BLaER1 treated with 17β-estradiol and CSF1 and Interleukin-3, amounts not matched to agents 10 nM and 100 nM (cell line): ENCODE measurements at regions not wholly inside any gene's neighbourhood (a gene's known extent, or its start where the extent isn't known, plus 50 kb on each side); places are given as distances from the start of the nearest gene placed in this dataset.

Experiments
- H3K27ac ChIP-seq, 11 experiments: shearing (Covaris generic); formaldehyde crosslinking; 2 replicates each; pipeline ENCODE4 v1.8.1; 2022
- H3K27me3 ChIP-seq, 11 experiments: shearing (Covaris generic); formaldehyde crosslinking; 2 replicates each; pipeline ENCODE4 v1.8.1; 2022
- H3K36me3 ChIP-seq, 11 experiments: shearing (Covaris generic); formaldehyde crosslinking; 2 replicates each; pipeline ENCODE4 v1.8.1; 2022
- H3K4me1 ChIP-seq, 10 experiments: shearing (Covaris generic); formaldehyde crosslinking; 2 replicates each; pipeline ENCODE4 v1.8.1; 2022
- H3K4me2 ChIP-seq, 11 experiments: shearing (Covaris generic); formaldehyde crosslinking; 2 replicates each; pipeline ENCODE4 v1.8.1; 2022
- H3K4me3 ChIP-seq, 10 experiments: shearing (Covaris generic); formaldehyde crosslinking; 2 replicates each; pipeline ENCODE4 v1.8.1; 2022
- H3K9ac ChIP-seq, 11 experiments: shearing (Covaris generic); formaldehyde crosslinking; 2 replicates each; pipeline ENCODE4 v1.8.1; 2022
- H3K9me3 ChIP-seq, 11 experiments: shearing (Covaris generic); formaldehyde crosslinking; replicated peaks in 1 of 11; 2 replicates each; pipeline ENCODE4 v1.8.1; 2022
- H4K20me1 ChIP-seq, 11 experiments: shearing (Covaris generic); formaldehyde crosslinking; 2 replicates each; pipeline ENCODE4 v1.8.1; 2022
- Cebpa-rat ChIP-seq, 11 experiments: shearing (Covaris generic); IDR thresholded peaks; 2 replicates each; pipeline ENCODE4 v1.8.1; 2022

DNA sequence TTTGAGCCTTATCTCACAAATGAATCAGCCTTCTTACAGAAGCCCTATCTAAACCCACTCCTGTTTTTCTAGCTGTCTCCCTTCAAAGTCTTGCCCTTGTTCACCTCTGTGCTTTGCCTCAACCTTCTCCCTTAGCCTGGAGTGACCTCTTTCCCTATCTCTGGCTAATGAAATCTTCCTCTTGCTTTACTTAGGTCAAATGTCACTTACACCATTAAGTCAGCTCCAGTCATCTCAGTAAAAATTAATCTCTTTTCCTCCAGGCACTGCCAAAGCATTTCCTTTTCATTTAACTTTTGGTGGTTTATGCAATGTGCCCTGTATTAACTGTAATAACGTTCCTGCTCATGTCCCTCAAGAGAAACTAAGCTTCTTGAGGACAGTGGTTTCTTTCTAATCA is 596.5 kb upstream of the MIR17HG start:
- Histone ChIP-seq H3K4me1 (peaks cover 0 to 15% (median 0%) of the 10 kb centered on the region in 10 experiments; a peak in 4 of 20 replicates), H3K27me3 (no peaks in the 10 kb centered on the region), H3K36me3 (no peaks in the 10 kb centered on the region), H3K27ac (no peak overlapping the region), H3K9me3 (no peaks in the 10 kb centered on the region), H3K4me2 (no peak overlapping the region), H3K4me3 (no peak overlapping the region), H3K9ac (no peak overlapping the region), H4K20me1 (no peaks in the 10 kb centered on the region)
- no peak for TF ChIP-seq Cebpa-rat (IDR thresholded peaks at IDR 0.05)

DNA sequence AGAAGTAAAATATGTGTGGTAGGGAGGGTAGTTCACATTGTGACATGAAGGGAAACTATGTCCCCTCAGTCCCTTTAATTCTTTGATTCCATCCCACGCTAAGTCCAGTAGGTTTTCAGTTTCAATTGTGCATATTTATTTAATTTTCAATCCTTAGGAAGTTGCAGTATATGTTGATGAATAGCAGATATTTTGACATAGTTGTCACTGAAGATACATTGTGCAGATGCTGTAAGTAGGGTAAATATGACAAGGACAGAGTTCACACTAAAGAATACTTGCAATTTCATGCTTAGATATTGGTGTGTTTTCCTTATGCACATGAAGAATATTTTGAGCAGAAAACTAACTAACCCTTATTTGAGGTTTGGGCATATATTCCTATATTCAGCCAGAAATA is 595.4 kb upstream of the MIR17HG start:
- Histone ChIP-seq H3K36me3 (no peaks in the 10 kb centered on the region), H3K4me1 (peaks cover 0 to 15% (median 0%) of the 10 kb centered on the region in 10 experiments; a peak in 4 of 20 replicates), H3K4me2 (peak overlapping the region in 2 of 11 experiments; percentile 41 to 46; a peak in 4 of 22 replicates), H3K27me3 (no peaks in the 10 kb centered on the region), H4K20me1 (no peaks in the 10 kb centered on the region), H3K4me3 (no peak overlapping the region), H3K27ac (no peak overlapping the region), H3K9ac (no peak overlapping the region), H3K9me3 (no peaks in the 10 kb centered on the region)
- no peak for TF ChIP-seq Cebpa-rat (IDR thresholded peaks at IDR 0.05)

DNA sequence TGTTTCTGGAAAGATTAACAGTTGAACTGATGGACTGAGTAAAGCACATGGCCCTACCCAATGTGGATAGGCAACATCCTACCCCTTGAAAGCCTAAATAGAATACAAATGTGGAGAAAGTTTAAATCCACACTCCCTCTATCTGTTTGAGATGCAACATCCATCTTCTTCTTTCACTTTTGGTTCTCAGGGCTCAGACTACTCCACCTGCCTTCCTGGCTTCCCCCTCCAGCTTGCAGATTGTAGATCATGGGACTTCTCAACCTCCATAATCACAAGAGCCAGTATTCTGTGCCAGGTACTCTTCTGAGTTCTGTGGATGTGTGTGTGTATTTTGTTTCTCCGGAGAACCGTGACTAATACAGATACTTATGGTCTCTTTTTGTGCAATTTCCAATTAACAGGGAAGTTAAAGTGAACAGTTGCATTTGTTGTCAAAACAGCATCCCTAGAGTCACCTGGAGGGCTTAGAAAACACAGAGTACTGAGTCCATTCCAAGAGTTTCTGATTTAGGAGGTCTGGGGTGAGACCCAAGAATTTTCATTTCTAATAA is 590.3 kb upstream of the MIR17HG start:
- Histone ChIP-seq H3K4me3 (no peak overlapping the region), H3K27me3 (no peaks in the 10 kb centered on the region), H3K9me3 (no peaks in the 10 kb centered on the region), H3K4me1 (peaks cover 0 to 10% (median 0%) of the 10 kb centered on the region in 10 experiments; a peak in 4 of 20 replicates), H3K27ac (no peak overlapping the region), H4K20me1 (no peaks in the 10 kb centered on the region), H3K9ac (no peak overlapping the region), H3K4me2 (no peak overlapping the region), H3K36me3 (no peaks in the 10 kb centered on the region)
- no peak for TF ChIP-seq Cebpa-rat (IDR thresholded peaks at IDR 0.05)

DNA sequence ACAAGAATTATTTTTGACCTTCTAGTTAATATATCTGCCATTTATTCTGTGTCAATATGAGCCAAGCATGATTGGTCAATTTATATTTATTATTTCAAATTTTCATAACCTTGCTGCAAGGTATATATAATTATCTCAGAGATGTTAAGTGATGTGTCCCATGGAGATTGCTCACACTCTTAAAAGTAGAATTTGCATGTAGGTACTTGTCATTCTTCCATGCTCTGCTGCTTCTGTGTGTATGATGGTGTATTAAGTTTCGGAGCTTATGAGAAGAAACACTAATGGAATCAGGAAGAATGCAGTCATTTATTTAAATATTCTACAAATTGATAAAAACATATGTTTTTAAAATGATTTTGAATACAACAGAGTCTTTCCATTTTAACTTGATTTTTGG is 586.8 kb upstream of the MIR17HG start:
- Histone ChIP-seq H3K4me3 (no peak overlapping the region), H3K27ac (no peak overlapping the region), H3K4me2 (peak overlapping the region in 2 of 11 experiments; percentile 2 to 29; a peak in 2 of 22 replicates), H3K4me1 (peaks cover 5 to 28% (median 11%) of the 10 kb centered on the region in 10 experiments; a peak in 17 of 20 replicates), H3K27me3 (no peaks in the 10 kb centered on the region), H3K9me3 (no peaks in the 10 kb centered on the region), H3K9ac (no peak overlapping the region), H3K36me3 (no peaks in the 10 kb centered on the region), H4K20me1 (no peaks in the 10 kb centered on the region)
- TF ChIP-seq Cebpa-rat (IDR thresholded peaks at IDR 0.05): no peak

DNA sequence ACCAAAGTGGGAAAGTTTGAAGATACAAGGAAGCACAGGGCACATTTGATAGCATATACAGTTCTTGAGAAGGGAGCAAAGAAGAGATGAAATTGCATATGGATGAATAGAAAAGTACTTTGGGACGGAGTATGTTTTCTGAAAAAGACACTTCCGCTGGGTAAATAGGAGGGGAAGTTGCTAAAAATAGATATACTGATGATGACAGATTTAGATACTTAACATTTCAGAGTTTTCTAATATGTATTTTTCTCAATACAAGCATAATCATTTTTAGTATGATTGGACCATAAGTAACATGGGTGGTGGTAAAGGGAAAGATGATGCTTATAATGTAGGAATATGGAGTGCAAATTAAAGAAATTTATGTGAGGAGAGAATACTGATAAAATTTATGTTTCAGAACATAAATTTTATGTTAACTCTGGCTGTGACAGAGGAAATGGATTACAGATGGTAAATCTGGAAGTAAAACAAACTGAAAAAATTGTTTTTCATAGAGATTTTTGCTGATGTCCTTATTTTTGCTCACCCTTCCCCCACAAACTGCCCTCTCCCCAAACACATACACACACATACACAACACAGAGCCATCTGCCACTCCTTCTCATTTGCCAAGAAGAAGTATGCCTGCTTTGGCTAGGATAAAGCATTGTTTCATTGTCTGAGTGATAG is 583.9 kb upstream of the MIR17HG start:
- H3K9ac ChIP-seq: peak overlapping the region in 2 of 11 experiments; percentile 9 to 26; a peak in 3 of 22 replicates
- H3K27ac ChIP-seq: peak overlapping the region in 6 of 11 experiments; percentile 8 to 62 (median 33); a peak in 10 of 22 replicates
- H3K36me3 ChIP-seq: no peaks in the 10 kb centered on the region
- H3K4me2 ChIP-seq: peak overlapping the region; percentile 1 to 76 (median 33); a peak in 17 of 22 replicates
- no peaks in the 10 kb centered on the region for H4K20me1 ChIP-seq
- no peaks in the 10 kb centered on the region for H3K27me3 ChIP-seq
- no peak overlapping the region for H3K4me3 ChIP-seq
- peaks cover 5 to 32% (median 11%) of the 10 kb centered on the region in 10 experiments; a peak in 17 of 20 replicates for H3K4me1 ChIP-seq
- no peak for TF ChIP-seq Cebpa-rat (IDR thresholded peaks at IDR 0.05)
- no peaks in the 10 kb centered on the region for H3K9me3 ChIP-seq

DNA sequence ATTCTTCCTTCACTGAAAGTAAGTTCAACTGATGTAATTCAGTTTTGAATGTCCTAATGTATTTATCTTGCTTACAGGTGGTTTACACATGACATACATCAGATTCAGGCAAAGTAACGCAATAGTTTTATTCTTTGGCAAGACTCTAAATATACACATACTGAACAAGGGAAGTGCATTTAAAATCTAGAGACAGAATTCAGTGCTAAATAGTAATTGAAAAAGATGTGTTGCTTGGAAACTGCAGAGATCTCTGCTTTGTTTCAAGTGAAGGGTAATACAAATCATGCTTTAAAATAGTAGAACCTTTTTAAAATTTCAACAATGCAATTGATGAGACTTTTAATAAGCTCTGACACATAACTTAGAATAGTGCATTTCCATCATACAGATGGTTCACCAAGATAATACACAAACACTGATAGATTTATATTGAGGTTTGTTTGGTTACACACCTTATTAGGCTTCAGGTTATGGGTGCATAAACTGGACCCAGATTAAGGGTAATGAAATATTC is 581.0 kb upstream of the MIR17HG start:
- no peak for TF ChIP-seq Cebpa-rat (IDR thresholded peaks at IDR 0.05)
- Histone ChIP-seq H3K4me1 (peaks cover 5 to 32% (median 11%) of the 10 kb centered on the region in 10 experiments; a peak in 17 of 20 replicates), H3K4me2 (no peak overlapping the region), H3K27me3 (no peaks in the 10 kb centered on the region), H3K9ac (no peak overlapping the region), H3K27ac (no peak overlapping the region), H3K4me3 (no peak overlapping the region), H4K20me1 (no peaks in the 10 kb centered on the region), H3K36me3 (no peaks in the 10 kb centered on the region), H3K9me3 (no peaks in the 10 kb centered on the region)

DNA sequence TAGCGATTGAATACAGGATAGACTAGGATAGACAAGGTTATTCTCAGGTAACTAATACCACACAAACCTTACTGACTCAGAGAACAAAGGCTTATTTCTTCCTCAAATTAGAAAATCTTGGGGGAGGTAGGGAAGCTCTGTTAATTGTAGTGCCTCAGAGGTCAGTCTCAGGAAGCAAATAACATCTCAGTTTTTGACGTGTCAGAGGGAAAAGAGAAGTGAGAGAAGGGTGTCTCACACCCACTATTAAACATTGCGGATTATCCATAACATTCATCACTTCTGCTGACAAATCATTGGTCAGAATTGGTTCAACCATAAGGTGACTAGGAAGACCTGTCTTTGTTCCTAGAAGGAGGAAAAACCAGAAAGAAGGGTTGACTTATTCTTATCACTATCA is 579.4 kb upstream of the MIR17HG start:
- no peaks in the 10 kb centered on the region for H3K27me3 ChIP-seq
- TF ChIP-seq Cebpa-rat (IDR thresholded peaks at IDR 0.05): no peak
- H3K4me3 ChIP-seq: no peak overlapping the region
- no peak overlapping the region for H3K9ac ChIP-seq
- no peaks in the 10 kb centered on the region for H3K9me3 ChIP-seq
- H4K20me1 ChIP-seq: no peaks in the 10 kb centered on the region
- H3K36me3 ChIP-seq: no peaks in the 10 kb centered on the region
- H3K4me2 ChIP-seq: peak overlapping the region in 2 of 11 experiments; percentile 31 to 43; a peak in 3 of 22 replicates
- no peak overlapping the region for H3K27ac ChIP-seq
- H3K4me1 ChIP-seq: peaks cover 5 to 29% (median 10%) of the 10 kb centered on the region in 10 experiments; a peak in 17 of 20 replicates

DNA sequence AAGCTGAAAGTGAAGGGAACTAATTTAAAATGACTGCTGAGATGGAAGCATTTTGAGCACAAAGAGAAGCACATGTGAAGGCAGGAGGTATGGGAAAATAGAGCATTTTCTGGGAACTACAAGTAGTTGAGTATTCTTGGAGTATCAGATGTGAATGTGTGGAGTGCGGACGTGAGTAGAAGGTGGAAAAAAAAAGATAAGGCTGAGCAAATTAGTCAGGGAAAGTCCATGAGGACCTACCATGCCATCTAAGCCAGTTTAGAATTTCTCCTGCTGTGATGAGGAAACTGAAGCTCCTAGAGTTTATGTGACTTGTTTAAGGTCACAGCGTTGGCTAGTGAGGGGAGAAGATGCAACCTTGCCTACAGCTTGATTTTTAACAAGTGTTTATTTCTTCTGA is 578.1 kb upstream of the MIR17HG start:
- no peaks in the 10 kb centered on the region for H4K20me1 ChIP-seq
- no peak overlapping the region for H3K9ac ChIP-seq
- H3K27ac ChIP-seq: no peak overlapping the region
- H3K4me3 ChIP-seq: no peak overlapping the region
- no peaks in the 10 kb centered on the region for H3K36me3 ChIP-seq
- no peak overlapping the region for H3K4me2 ChIP-seq
- H3K27me3 ChIP-seq: no peaks in the 10 kb centered on the region
- TF ChIP-seq Cebpa-rat (IDR thresholded peaks at IDR 0.05): no peak
- H3K4me1 ChIP-seq: peaks cover 0 to 16% (median 0%) of the 10 kb centered on the region in 10 experiments; a peak in 8 of 20 replicates
- no peaks in the 10 kb centered on the region for H3K9me3 ChIP-seq

DNA sequence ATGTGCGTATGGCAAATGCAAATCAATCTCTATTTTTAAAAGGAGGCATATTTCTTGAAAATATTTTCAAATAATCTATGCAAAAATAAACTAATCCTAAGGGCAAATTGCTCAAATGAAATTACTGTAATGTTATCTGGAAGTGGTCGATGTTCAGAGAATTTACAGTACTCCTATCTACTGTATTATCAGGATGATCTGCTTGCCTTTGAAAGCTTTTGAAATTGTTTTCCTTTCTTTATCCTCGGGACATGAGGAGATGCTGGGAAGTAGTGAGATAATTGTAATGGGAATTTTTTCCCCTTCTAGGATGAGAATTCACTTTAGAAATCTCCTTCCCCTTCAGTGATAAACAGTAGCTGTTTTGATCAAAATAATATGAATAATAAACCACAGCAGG is 577.2 kb upstream of the MIR17HG start:
- Histone ChIP-seq H3K9me3 (no peaks in the 10 kb centered on the region), H3K27ac (no peak overlapping the region), H3K9ac (no peak overlapping the region), H3K27me3 (no peaks in the 10 kb centered on the region), H3K4me1 (peaks cover 0 to 7% (median 0%) of the 10 kb centered on the region in 10 experiments; a peak in 5 of 20 replicates), H4K20me1 (no peaks in the 10 kb centered on the region), H3K36me3 (no peaks in the 10 kb centered on the region), H3K4me3 (no peak overlapping the region), H3K4me2 (no peak overlapping the region)
- no peak for TF ChIP-seq Cebpa-rat (IDR thresholded peaks at IDR 0.05)
